Liver (tissue), 3 donors: ENCODE measurements at regions not wholly inside any gene's neighbourhood (a gene's known extent, or its start where the extent isn't known, plus 50 kb on each side); places are given as distances from the start of the nearest gene placed in this dataset.

Source experiments
- CTCF ChIP-seq: fragments of 150-350 bp; IDR thresholded peaks from 2 replicates; pipeline ENCODE4 v1.5.1; 2017; ENCODE audit warnings: improper control_type of control experiment, low read depth, low read length; ENCODE audit not compliant: missing input control
- RXRA ChIP-seq, 2 donors: IDR thresholded peaks; 2 replicates each; pipeline ENCODE4 v1.6.1; 2017 to 2018; ENCODE audit warnings: antibody characterized with exemption in 2 of 2, mild to moderate bottlenecking in 1 of 2
- SP1 ChIP-seq: IDR thresholded peaks from 2 replicates; pipeline ENCODE4 v1.6.1; 2018; ENCODE audit warnings: antibody characterized with exemption, mild to moderate bottlenecking
- TAF1 ChIP-seq: conservative IDR thresholded peaks from 2 replicates; pipeline ENCODE4 v1.6.1; 2016; ENCODE audit warnings: antibody characterized with exemption, mild to moderate bottlenecking
- donor health status: healthy.
- donor health status: healthy.

- TF ChIP-seq CTCF (no peak), RXRA (IDR thresholded peaks at IDR 0.05) (no peak), TAF1 (no peak), SP1 (no peak)
Observed at GRCh38 chr15:59873644-59874272, 130.4 kb upstream of the FOXB1 start.
